DND-41 (cell line): ENCODE measurements at regions not wholly inside any gene's neighbourhood (a gene's known extent, or its start where the extent isn't known, plus 50 kb on each side); places are given as distances from the start of the nearest gene placed in this dataset.
"Not testable (repeated sequence)": the region's sequence is repeated elsewhere in the genome, so short reads cannot be mapped to it uniquely, and the experiment has no call there.

Source experiments
- CTCF ChIP-seq: IDR thresholded peaks from 2 replicates; pipeline ENCODE4 v1.5.1; 2012; ENCODE audit warnings: borderline replicate concordance, low read length, moderate library complexity, mild to moderate bottlenecking; ENCODE audit not compliant: poor library complexity, severe bottlenecking; ENCODE audit errors: extremely low read depth
- EZH2 ChIP-seq: IDR thresholded peaks from 3 replicates; pipeline ENCODE4 v1.6.1; 2012; ENCODE audit warnings: borderline replicate concordance, low read depth, mild to moderate bottlenecking, moderate library complexity, low read length, inconsistent platforms; ENCODE audit not compliant: severe bottlenecking

- TF ChIP-seq CTCF, EZH2: not testable (repeated sequence)
Measured at GRCh38 chr15:22196423-22196822, 116.1 kb downstream of the OR4M2 start.
